OCI-LY7 (cell line): ENCODE measurements at regions not wholly inside any gene's neighbourhood (a gene's known extent, or its start where the extent isn't known, plus 50 kb on each side); places are given as distances from the start of the nearest gene placed in this dataset.

ENCODE experiments used
- CTCF ChIP-seq: fragments of 200-600 bp; sonication (generic); conservative IDR thresholded peaks from 2 replicates; pipeline ENCODE4 v1.5.1; 2014; ENCODE audit warnings: mild to moderate bottlenecking, antibody characterized with exemption, low read length, moderate library complexity, mixed read lengths
- EZH2phosphoT487 ChIP-seq: fragments of 200-600 bp; sonication (generic); IDR thresholded peaks from 2 replicates; pipeline ENCODE4 v1.6.1; 2018; ENCODE audit warnings: low read depth, borderline replicate concordance, mild to moderate bottlenecking, mixed run types, antibody characterized with exemption, low read length, moderate library complexity, mixed read lengths

GRCh38 chr2:4670331-4670730 lies 967.0 kb downstream of the DCDC2C start:
- no peak for TF ChIP-seq EZH2phosphoT487
- no peak for TF ChIP-seq CTCF
